H9 (cell line): ENCODE measurements at regions not wholly inside any gene's neighbourhood (a gene's known extent, or its start where the extent isn't known, plus 50 kb on each side); places are given as distances from the start of the nearest gene placed in this dataset.

Source experiments
- DNase-seq: peaks from one replicate; pipeline ENCODE4 v3.0.0-alpha.2; 2017
- H2AFZ ChIP-seq: one replicate; pipeline ENCODE4 v1.6.1; 2013; ENCODE audit warnings: mild to moderate bottlenecking, low read length, control low read depth, moderate library complexity
- H2AK5ac ChIP-seq: 2 replicates; pipeline ENCODE4 v1.6.1; 2013; ENCODE audit warnings: low read length, control low read depth, mixed read lengths; ENCODE audit not compliant: insufficient read length
- H2BK120ac ChIP-seq: one replicate; pipeline ENCODE4 v1.6.1; 2013; ENCODE audit warnings: low read depth, mild to moderate bottlenecking, low read length, control low read depth, inconsistent platforms; ENCODE audit not compliant: poor library complexity, severe bottlenecking
- H2BK12ac ChIP-seq: 2 replicates; pipeline ENCODE4 v1.6.1; 2013; ENCODE audit warnings: low read length, control low read depth, mixed read lengths, low read depth; ENCODE audit not compliant: insufficient read length
- H2BK15ac ChIP-seq: 2 replicates; pipeline ENCODE4 v1.6.1; 2013; ENCODE audit warnings: low read depth, low read length, control low read depth
- H2BK20ac ChIP-seq: one replicate; pipeline ENCODE4 v1.6.1; 2013; ENCODE audit warnings: low read depth, mild to moderate bottlenecking, low read length, control low read depth, inconsistent platforms; ENCODE audit not compliant: poor library complexity, severe bottlenecking
- H2BK5ac ChIP-seq: 2 replicates; pipeline ENCODE4 v1.6.1; 2013; ENCODE audit warnings: low read length, control low read depth, mixed read lengths; ENCODE audit not compliant: insufficient read length
- H3K14ac ChIP-seq: 2 replicates; pipeline ENCODE4 v1.6.1; 2013; ENCODE audit warnings: low read length, control low read depth; ENCODE audit not compliant: insufficient read depth
- H3K18ac ChIP-seq: 2 replicates; pipeline ENCODE4 v1.6.1; 2013; ENCODE audit warnings: low read depth, mild to moderate bottlenecking, mixed read lengths, low read length, control low read depth; ENCODE audit not compliant: insufficient read length
- H3K23ac ChIP-seq: 2 replicates; pipeline ENCODE4 v1.6.1; 2013; ENCODE audit warnings: low read length, control low read depth, mixed read lengths, low read depth; ENCODE audit not compliant: insufficient read length
- H3K23me2 ChIP-seq: 2 replicates; pipeline ENCODE4 v1.6.1; 2013; ENCODE audit warnings: low read depth, mild to moderate bottlenecking, mixed read lengths, low read length, control low read depth; ENCODE audit not compliant: insufficient read length, poor library complexity, severe bottlenecking
- H3K27ac ChIP-seq: 2 replicates; pipeline ENCODE4 v1.5.1; 2013; ENCODE audit warnings: low read length, control low read depth, mixed read lengths, low read depth; ENCODE audit not compliant: insufficient read length
- H3K27me3 ChIP-seq: 2 replicates; pipeline ENCODE4 v1.6.1; 2013; ENCODE audit warnings: low read length, control low read depth, inconsistent platforms; ENCODE audit not compliant: insufficient read depth
- H3K4ac ChIP-seq: 2 replicates; pipeline ENCODE4 v1.6.1; 2013; ENCODE audit warnings: low read depth, mild to moderate bottlenecking, control low read depth, inconsistent platforms, low read length, moderate library complexity
- H3K4me1 ChIP-seq: 2 replicates; pipeline ENCODE4 v1.6.1; 2013; ENCODE audit warnings: low read length, control low read depth, inconsistent platforms; ENCODE audit not compliant: insufficient read depth
- H3K4me2 ChIP-seq: 2 replicates; pipeline ENCODE4 v1.6.1; 2013; ENCODE audit warnings: low read length, control low read depth, mixed read lengths; ENCODE audit not compliant: insufficient read length, insufficient read depth
- H3K56ac ChIP-seq: 2 replicates; pipeline ENCODE4 v1.6.1; 2013; ENCODE audit warnings: low read depth, mild to moderate bottlenecking, mixed read lengths, low read length, control low read depth; ENCODE audit not compliant: insufficient read length
- H3K79me1 ChIP-seq: 2 replicates; pipeline ENCODE4 v1.6.1; 2013; ENCODE audit warnings: low read depth, mild to moderate bottlenecking, moderate library complexity, low read length, control low read depth, inconsistent platforms; ENCODE audit not compliant: insufficient read depth, poor library complexity, severe bottlenecking
- H3K79me2 ChIP-seq: 2 replicates; pipeline ENCODE4 v1.6.1; 2013; ENCODE audit warnings: low read length, control low read depth, inconsistent platforms; ENCODE audit not compliant: insufficient read depth
- H3K9ac ChIP-seq: 2 replicates; pipeline ENCODE4 v1.6.1; 2013; ENCODE audit warnings: low read length, control low read depth, mixed read lengths; ENCODE audit not compliant: insufficient read length; ENCODE audit errors: extremely low read depth
- H3K9me3 ChIP-seq: one replicate; pipeline ENCODE4 v1.6.1; 2013; ENCODE audit warnings: low read depth, low read length, inconsistent platforms; ENCODE audit not compliant: control insufficient read depth
- H3T11ph ChIP-seq: one replicate; pipeline ENCODE4 v1.6.1; 2013; ENCODE audit warnings: mild to moderate bottlenecking, low read length, control low read depth, inconsistent platforms
- H4K20me1 ChIP-seq: one replicate; pipeline ENCODE4 v1.6.1; 2013; ENCODE audit not compliant: control insufficient read depth, insufficient read length, insufficient read depth
- H4K5ac ChIP-seq: 2 replicates; pipeline ENCODE4 v1.6.1; 2013; ENCODE audit warnings: low read depth, mild to moderate bottlenecking, mixed read lengths, low read length, control low read depth; ENCODE audit not compliant: insufficient read length
- H4K8ac ChIP-seq: replicated peaks from 2 replicates; pipeline ENCODE4 v1.6.1; 2013; ENCODE audit warnings: low read length, control low read depth, mixed read lengths, low read depth; ENCODE audit not compliant: insufficient read length
- H4K91ac ChIP-seq: 2 replicates; pipeline ENCODE4 v1.6.1; 2013; ENCODE audit warnings: low read depth, mild to moderate bottlenecking, moderate library complexity, mixed read lengths, low read length, control low read depth; ENCODE audit not compliant: insufficient read length
- H3K27ac Mint-ChIP-seq, 3 experiments: 2 replicates in 2 of 3; 3 replicates in 1 of 3; pipeline ENCODE4 v1.8.0; 2020 to 2021; ENCODE audit warnings: mixed read lengths in 3 of 3, mild to moderate bottlenecking in 1 of 3, moderate library complexity in 1 of 3
- H3K27me3 Mint-ChIP-seq: 2 replicates; pipeline ENCODE4 v1.8.0; 2021; ENCODE audit warnings: low read depth, mild to moderate bottlenecking, moderate library complexity, mixed read lengths
- H3K36me3 Mint-ChIP-seq, 3 experiments: 2 replicates in 2 of 3; 3 replicates in 1 of 3; pipeline ENCODE4 v1.8.0; 2020 to 2021; ENCODE audit warnings: low read depth in 3 of 3, mixed read lengths in 3 of 3; ENCODE audit not compliant: insufficient read depth in 1 of 3
- H3K4me1 Mint-ChIP-seq, 2 experiments: 2 replicates each; pipeline ENCODE4 v1.8.0; 2020; ENCODE audit warnings: mixed read lengths in 2 of 2
- H3K4me3 Mint-ChIP-seq, 2 experiments: 2 replicates in 1 of 2; 3 replicates in 1 of 2; pipeline ENCODE4 v1.8.0; 2020 to 2021; ENCODE audit warnings: mild to moderate bottlenecking in 2 of 2, mixed read lengths in 2 of 2, moderate library complexity in 1 of 2
- H3K9me3 Mint-ChIP-seq, 2 experiments: 2 replicates in 1 of 2; 3 replicates in 1 of 2; pipeline ENCODE4 v1.8.0; 2020; ENCODE audit warnings: mild to moderate bottlenecking in 2 of 2, mixed read lengths in 2 of 2, moderate library complexity in 1 of 2
- WGBS: extraction: QIAGEN DNeasy Blood & Tissue Kit; methylation state at CpG from one replicate; pipeline ENCODE4 v1.1.7; 2013; ENCODE audit warnings: missing lambda C conversion rate, low lambda C conversion rate, mixed read lengths; ENCODE audit not compliant: insufficient read length; ENCODE audit errors: extremely low coverage; 5-methylcytosine and 5-hydroxymethylcytosine counted together
- TF ChIP-seq, protein P1 (sequence below): fragments of 200-600 bp; sonication (generic); conservative IDR thresholded peaks from 3 replicates; pipeline ENCODE4 v1.8.0; 2021; ENCODE audit warnings: antibody characterized with exemption, mild to moderate bottlenecking

DNA sequence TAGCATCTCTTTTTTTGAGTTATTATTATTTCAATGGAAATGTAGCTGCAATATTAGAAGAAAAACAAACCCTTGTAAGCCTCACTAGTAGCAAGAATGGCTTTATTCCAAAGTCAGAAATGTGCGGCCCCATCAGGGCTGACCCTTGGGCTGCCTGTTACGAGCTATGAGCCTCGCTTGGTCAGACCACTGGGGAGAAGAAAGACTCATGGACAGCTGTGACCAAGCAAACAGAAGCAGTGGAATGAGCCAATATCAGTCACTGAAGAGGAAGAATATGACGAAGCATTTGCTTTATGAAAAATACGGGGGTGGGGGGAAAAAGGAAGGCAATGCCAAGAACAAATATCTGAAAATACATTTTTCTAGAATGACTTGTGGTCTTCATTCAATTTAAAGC lies 504.5 kb downstream of the LMO4 start:
- Histone ChIP-seq H4K91ac (no peak overlapping the region), H3K23ac (no peak overlapping the region), H3T11ph (no peak overlapping the region), H2BK5ac (no peak overlapping the region), H2BK20ac (no peak overlapping the region), H3K79me2 (no peaks in the 10 kb centered on the region), H3K23me2 (no peaks in the 10 kb centered on the region), H3K27me3 (no peaks in the 10 kb centered on the region), H2BK12ac (no peak overlapping the region), H4K20me1 (no peaks in the 10 kb centered on the region), H3K14ac (no peak overlapping the region), H3K4ac (no peak overlapping the region), H2BK120ac (no peak overlapping the region), H3K79me1 (no peaks in the 10 kb centered on the region), H2AFZ (no peak overlapping the region), H3K56ac (no peak overlapping the region), H3K27ac (no peak overlapping the region), H4K8ac (no peak overlapping the region), H3K9me3 (no peaks in the 10 kb centered on the region), H2AK5ac (no peak overlapping the region), H3K4me1 (no peaks in the 10 kb centered on the region), H2BK15ac (no peak overlapping the region), H3K9ac (no peak overlapping the region), H4K5ac (no peak overlapping the region), H3K4me2 (no peak overlapping the region), H3K18ac (no peak overlapping the region)
- Mint-ChIP-seq H3K4me1 (peaks cover 19 to 20% of the 10 kb centered on the region in 2 experiments), H3K27ac (peak overlapping the region in 1 of 3 experiments; percentile 82; a peak in 1 of 7 replicates), H3K36me3 (no peaks in the 10 kb centered on the region; a peak in 1 of 7 replicates), H3K4me3 (no peak overlapping the region), H3K9me3 (no peaks in the 10 kb centered on the region; a peak in 1 of 5 replicates), H3K27me3 (no peaks in the 10 kb centered on the region)
- no peak for DNase-seq
- TF ChIP-seq, protein P1, sequence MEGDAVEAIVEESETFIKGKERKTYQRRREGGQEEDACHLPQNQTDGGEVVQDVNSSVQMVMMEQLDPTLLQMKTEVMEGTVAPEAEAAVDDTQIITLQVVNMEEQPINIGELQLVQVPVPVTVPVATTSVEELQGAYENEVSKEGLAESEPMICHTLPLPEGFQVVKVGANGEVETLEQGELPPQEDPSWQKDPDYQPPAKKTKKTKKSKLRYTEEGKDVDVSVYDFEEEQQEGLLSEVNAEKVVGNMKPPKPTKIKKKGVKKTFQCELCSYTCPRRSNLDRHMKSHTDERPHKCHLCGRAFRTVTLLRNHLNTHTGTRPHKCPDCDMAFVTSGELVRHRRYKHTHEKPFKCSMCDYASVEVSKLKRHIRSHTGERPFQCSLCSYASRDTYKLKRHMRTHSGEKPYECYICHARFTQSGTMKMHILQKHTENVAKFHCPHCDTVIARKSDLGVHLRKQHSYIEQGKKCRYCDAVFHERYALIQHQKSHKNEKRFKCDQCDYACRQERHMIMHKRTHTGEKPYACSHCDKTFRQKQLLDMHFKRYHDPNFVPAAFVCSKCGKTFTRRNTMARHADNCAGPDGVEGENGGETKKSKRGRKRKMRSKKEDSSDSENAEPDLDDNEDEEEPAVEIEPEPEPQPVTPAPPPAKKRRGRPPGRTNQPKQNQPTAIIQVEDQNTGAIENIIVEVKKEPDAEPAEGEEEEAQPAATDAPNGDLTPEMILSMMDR: no peak
- no CpG with 5 or more reads among the region's 5 CpGs for WGBS
